Panc1 (cell line): ENCODE measurements at regions not wholly inside any gene's neighbourhood (a gene's known extent, or its start where the extent isn't known, plus 50 kb on each side); places are given as distances from the start of the nearest gene placed in this dataset.

Source experiments
- REST ChIP-seq, 2 experiments: IDR thresholded peaks; 2 replicates each; pipeline ENCODE4 v1.6.1; 2011 to 2012; ENCODE audit warnings: low read depth in 2 of 2, control low read depth in 1 of 2, low read length in 1 of 2, mild to moderate bottlenecking in 1 of 2, moderate library complexity in 1 of 2; ENCODE audit not compliant: insufficient read depth in 1 of 2
- TCF7L2 ChIP-seq: IDR thresholded peaks from 2 replicates; pipeline ENCODE4 v1.6.1; 2011; ENCODE audit warnings: mild to moderate bottlenecking, low read depth, low read length, inconsistent platforms

- TF ChIP-seq TCF7L2 (no peak), REST (IDR thresholded peaks at IDR 0.05; ENCODE audit: insufficient read depth in 1 of 2, low read depth in 2 of 2, low read length in 1 of 2) (no peak)
Observed at GRCh38 chr13:62846302-62846701, 1430.7 kb upstream of the PCDH20 start.
